DMS 273 (cell line): ENCODE measurements at regions not wholly inside any gene's neighbourhood (a gene's known extent, or its start where the extent isn't known, plus 50 kb on each side); places are given as distances from the start of the nearest gene placed in this dataset.
"Not testable (repeated sequence)": the region's sequence is repeated elsewhere in the genome, so short reads cannot be mapped to it uniquely, and the experiment has no call there.

ENCODE experiments used
- DNase-seq: peaks from one replicate; lab custom pipeline; 2025; ENCODE audit not compliant: unreplicated experiment; lab: John Stamatoyannopoulos, UW

GRCh38 chr2:56606086-56606485, 422.3 kb downstream of the CCDC85A start:
- not testable (repeated sequence) for DNase-seq

GRCh38 chr2:56613254-56613653, 429.5 kb downstream of the CCDC85A start:
- DNase-seq: no peak

GRCh38 chr2:56613920-56614319, 430.1 kb downstream of the CCDC85A start:
- DNase-seq: no peak

GRCh38 chr2:56615760-56616159, 432.0 kb downstream of the CCDC85A start:
- DNase-seq: no peak

- DNase-seq: no peak
These were observed 440.4 kb downstream of the CCDC85A start for GRCh38 chr2:56624181-56624580.

- no peak for DNase-seq
These were observed 443.1 kb downstream of the CCDC85A start for GRCh38 chr2:56626927-56627326.

GRCh38 chr2:56630286-56630685, 446.5 kb downstream of the CCDC85A start:
- DNase-seq: no peak

GRCh38 chr2:56647997-56648396, 464.2 kb downstream of the CCDC85A start:
- DNase-seq: no peak

- DNase-seq: no peak
These were observed 465.0 kb downstream of the CCDC85A start for GRCh38 chr2:56648802-56649201.

GRCh38 chr2:56654936-56655335, 471.1 kb downstream of the CCDC85A start:
- DNase-seq: no peak

GRCh38 chr2:56656826-56657225, 473.0 kb downstream of the CCDC85A start:
- no peak for DNase-seq

- DNase-seq: no peak
These were observed 483.0 kb downstream of the CCDC85A start for GRCh38 chr2:56666777-56667176.

GRCh38 chr2:56671973-56672569, 488.3 kb downstream of the CCDC85A start:
- peak; percentile 5 for DNase-seq

- no peak for DNase-seq
These were observed 490.3 kb downstream of the CCDC85A start for GRCh38 chr2:56674084-56674483.

GRCh38 chr2:56676966-56677365, 493.2 kb downstream of the CCDC85A start:
- no peak for DNase-seq

GRCh38 chr2:56680971-56681631, 497.3 kb downstream of the CCDC85A start:
- DNase-seq: no peak

GRCh38 chr2:56681659-56682396, 498.0 kb downstream of the CCDC85A start:
- no peak for DNase-seq

- DNase-seq: no peak
These were observed 498.6 kb downstream of the CCDC85A start for GRCh38 chr2:56682397-56682760.

- no peak for DNase-seq
These were observed 500.5 kb downstream of the CCDC85A start for GRCh38 chr2:56684327-56684726.

GRCh38 chr2:56685205-56685604, 501.4 kb downstream of the CCDC85A start:
- no peak for DNase-seq

GRCh38 chr2:56687169-56687568, 503.4 kb downstream of the CCDC85A start:
- no peak for DNase-seq

GRCh38 chr2:56688661-56689060, 504.9 kb downstream of the CCDC85A start:
- no peak for DNase-seq
